RWPE2 (cell line): ENCODE measurements at regions not wholly inside any gene's neighbourhood (a gene's known extent, or its start where the extent isn't known, plus 50 kb on each side); places are given as distances from the start of the nearest gene placed in this dataset.

ENCODE experiments used
- ATAC-seq: fragments of 200-7000 bp; cut with Tn5 transposase; 3 replicates; pipeline ENCODE4 v1.9.1; 2021; ENCODE audit warnings: low read depth
- DNase-seq: peaks from one replicate; pipeline ENCODE4 v3.0.0-alpha.2; 2020; ENCODE audit warnings: low spot score
- H3K27ac ChIP-seq: fragments of 450-650 bp; 2 replicates; pipeline ENCODE4 v1.5.1; 2017; ENCODE audit warnings: mild to moderate bottlenecking; ENCODE audit not compliant: poor library complexity, severe bottlenecking
- H3K27me3 ChIP-seq: fragments of 250-450 bp; sonication (Bioruptor Pico); 2 replicates; pipeline ENCODE4 v1.5.1; 2021; ENCODE audit warnings: mild to moderate bottlenecking, moderate library complexity; ENCODE audit not compliant: insufficient read depth, poor library complexity, severe bottlenecking
- H3K36me3 ChIP-seq: fragments of 250-450 bp; sonication (Bioruptor Pico); 2 replicates; pipeline ENCODE4 v1.5.1; 2020; ENCODE audit warnings: low read depth, mild to moderate bottlenecking, moderate library complexity
- H3K4me1 ChIP-seq: fragments of 250-450 bp; sonication (Bioruptor Pico); 2 replicates; pipeline ENCODE4 v1.5.1; 2021; ENCODE audit warnings: mild to moderate bottlenecking, moderate library complexity; ENCODE audit not compliant: insufficient read depth, poor library complexity, severe bottlenecking
- H3K4me3 ChIP-seq: fragments of 250-450 bp; sonication (Bioruptor Pico); 2 replicates; pipeline ENCODE4 v1.5.1; 2021; ENCODE audit warnings: mild to moderate bottlenecking, moderate library complexity; ENCODE audit not compliant: severe bottlenecking
- H3K9me3 ChIP-seq: fragments of 250-450 bp; sonication (Bioruptor Pico); 2 replicates; pipeline ENCODE4 v1.5.1; 2021; ENCODE audit warnings: mild to moderate bottlenecking, moderate library complexity; ENCODE audit not compliant: severe bottlenecking
- CTCF ChIP-seq: fragments of 450-650 bp; IDR thresholded peaks from one replicate; pipeline ENCODE4 v1.5.1; 2017; ENCODE audit warnings: mild to moderate bottlenecking, moderate library complexity; ENCODE audit not compliant: poor library complexity, severe bottlenecking

- Histone ChIP-seq H3K27me3 (no peaks in the 10 kb centered on the region), H3K36me3 (no peaks in the 10 kb centered on the region), H3K9me3 (no peaks in the 10 kb centered on the region), H3K4me3 (no peak overlapping the region), H3K4me1 (no peaks in the 10 kb centered on the region), H3K27ac (no peak overlapping the region)
- ATAC-seq (no peak), DNase-seq (no peak)
- TF ChIP-seq CTCF, result no peak
These were observed 287.2 kb upstream of the ATP2B1 start for GRCh38 chr12:89995870-89996269.

GRCh38 chr12:89994911-89995310 lies 286.3 kb upstream of the ATP2B1 start:
- H3K4me1 ChIP-seq, result no peaks in the 10 kb centered on the region
- DNase-seq (no peak), ATAC-seq (no peak)
- no peaks in the 10 kb centered on the region for H3K36me3 ChIP-seq
- H3K9me3 ChIP-seq, result no peaks in the 10 kb centered on the region
- H3K4me3 ChIP-seq, result no peak overlapping the region
- no peak for TF ChIP-seq CTCF
- H3K27ac ChIP-seq, result no peak overlapping the region
- H3K27me3 ChIP-seq, result no peaks in the 10 kb centered on the region

- no peak for ATAC-seq
- no peak for DNase-seq
These were observed 285.0 kb upstream of the ATP2B1 start for GRCh38 chr12:89993632-89994031.

GRCh38 chr12:89992668-89993451 lies 284.2 kb upstream of the ATP2B1 start:
- no peak overlapping the region for H3K4me3 ChIP-seq

More at GRCh38 chr12:89993632-89994031, 285.0 kb upstream of the ATP2B1 start:
- Histone ChIP-seq H3K27me3 (no peaks in the 10 kb centered on the region), H3K36me3 (no peaks in the 10 kb centered on the region), H3K27ac (no peak overlapping the region), H3K4me3 (no peak overlapping the region), H3K9me3 (no peaks in the 10 kb centered on the region), H3K4me1 (no peaks in the 10 kb centered on the region)
- no peak for TF ChIP-seq CTCF

More at GRCh38 chr12:89992668-89993451, 284.2 kb upstream of the ATP2B1 start:
- Histone ChIP-seq H3K27me3 (no peaks in the 10 kb centered on the region), H3K4me1 (no peaks in the 10 kb centered on the region), H3K9me3 (no peaks in the 10 kb centered on the region), H3K36me3 (no peaks in the 10 kb centered on the region), H3K27ac (no peak overlapping the region)
- DNase-seq (no peak), ATAC-seq (no peak)
- no peak for TF ChIP-seq CTCF
